Stimulated activated CD4-positive, alpha-beta T cell treated with anti-CD3 and anti-CD28 coated beads, Interleukin-15, amount 100 ng/mL, for 48 hours (primary cell): ENCODE measurements at regions not wholly inside any gene's neighbourhood (a gene's known extent, or its start where the extent isn't known, plus 50 kb on each side); places are given as distances from the start of the nearest gene placed in this dataset.
"Not testable (repeated sequence)": the region's sequence is repeated elsewhere in the genome, so short reads cannot be mapped to it uniquely, and the experiment has no call there.

Experiments
- DNase-seq, 2 donors: peaks; one replicate each; pipeline ENCODE4 v3.0.0-alpha.2; 2020; ENCODE audit warnings: low read depth in 2 of 2

DNA sequence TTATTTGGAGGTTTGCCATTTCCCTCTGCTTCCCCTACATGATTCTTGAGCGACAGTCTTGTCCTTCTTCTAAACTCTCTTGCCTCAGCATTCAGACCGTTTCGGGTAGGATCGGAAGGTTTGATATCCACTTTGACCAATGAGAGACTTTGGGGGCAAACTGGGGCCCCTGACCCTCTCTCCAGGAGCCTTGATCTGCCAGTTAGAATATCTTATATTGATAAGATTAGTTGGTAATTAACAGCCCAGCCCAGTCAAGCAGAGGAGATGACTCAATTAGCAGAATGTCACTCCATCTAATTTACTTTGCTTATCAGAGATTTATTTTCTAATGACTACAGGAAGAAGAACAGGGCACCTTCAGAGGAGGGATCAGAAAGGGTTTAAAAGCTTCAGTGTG lies 532.8 kb downstream of the XYLT1 start:
- DNase-seq = no peak

DNA sequence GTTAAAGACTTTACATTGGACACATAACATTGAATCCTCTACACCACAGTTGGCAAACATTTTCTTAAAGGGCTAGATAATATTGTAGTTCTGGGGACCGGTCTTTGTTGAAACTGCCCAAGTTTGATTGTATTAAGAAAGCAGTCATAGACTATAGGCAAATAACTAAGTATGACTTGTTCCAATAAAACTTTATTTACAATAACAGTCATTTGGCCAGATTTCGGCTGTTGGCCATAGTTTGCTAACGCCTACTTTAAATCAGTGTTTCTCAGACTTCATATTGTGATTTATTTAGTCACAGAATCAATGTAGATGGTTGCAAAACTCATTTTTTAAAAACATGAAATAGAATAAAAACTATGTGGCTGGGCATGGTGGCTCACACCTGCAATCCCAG lies 531.8 kb downstream of the XYLT1 start:
- no peak for DNase-seq

GRCh38 chr16:16940351-16940750 lies 530.4 kb downstream of the XYLT1 start:
- no peak for DNase-seq

DNA sequence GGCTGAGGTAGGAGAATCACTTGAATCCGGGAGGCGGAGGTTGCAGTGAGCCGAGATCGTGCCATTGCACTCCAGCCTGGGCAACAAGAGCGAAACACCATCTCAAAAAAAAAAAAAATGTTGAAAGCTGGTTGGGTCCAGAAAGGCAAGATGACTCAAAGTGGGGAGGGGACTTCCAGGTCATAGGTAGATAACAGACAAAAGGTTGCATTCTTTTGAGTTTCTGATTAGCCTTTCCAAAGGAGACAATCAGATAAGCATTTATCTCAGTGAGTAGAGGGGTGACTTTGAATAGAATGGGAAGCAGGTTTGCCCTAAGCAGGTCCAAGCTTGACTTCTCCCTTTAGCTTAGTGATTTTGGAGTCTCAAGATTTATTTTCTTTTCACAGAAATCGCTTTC lies 527.9 kb downstream of the XYLT1 start:
- DNase-seq = not testable (repeated sequence)

- no peak for DNase-seq
These were observed 525.6 kb downstream of the XYLT1 start for GRCh38 chr16:16945207-16945606.

DNA sequence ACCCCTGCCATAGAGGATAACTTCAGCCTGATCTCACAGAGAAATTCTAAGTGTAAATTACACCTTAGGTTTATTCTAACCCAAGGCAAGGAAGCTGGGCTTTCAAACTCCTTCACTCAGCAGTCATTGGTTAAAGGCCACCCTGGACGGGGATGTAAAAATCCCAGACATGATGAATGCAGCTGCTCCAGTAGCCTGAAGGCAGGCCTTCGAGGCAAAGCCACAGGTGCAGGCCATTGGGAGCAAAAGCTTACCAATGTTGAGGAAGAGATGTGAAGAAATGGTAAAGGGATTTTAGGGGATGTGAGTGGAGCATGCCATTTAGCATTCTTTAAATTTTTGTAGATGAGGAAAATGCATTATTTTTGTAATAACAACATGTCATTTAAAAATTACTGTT lies 514.4 kb downstream of the XYLT1 start:
- DNase-seq = no peak

- DNase-seq = no peak
These were observed 510.0 kb downstream of the XYLT1 start for GRCh38 chr16:16960785-16961184.

- DNase-seq = no peak
These were observed 504.3 kb downstream of the XYLT1 start for GRCh38 chr16:16966439-16966838.

GRCh38 chr16:16971042-16971441 lies 499.7 kb downstream of the XYLT1 start:
- no peak for DNase-seq

DNA sequence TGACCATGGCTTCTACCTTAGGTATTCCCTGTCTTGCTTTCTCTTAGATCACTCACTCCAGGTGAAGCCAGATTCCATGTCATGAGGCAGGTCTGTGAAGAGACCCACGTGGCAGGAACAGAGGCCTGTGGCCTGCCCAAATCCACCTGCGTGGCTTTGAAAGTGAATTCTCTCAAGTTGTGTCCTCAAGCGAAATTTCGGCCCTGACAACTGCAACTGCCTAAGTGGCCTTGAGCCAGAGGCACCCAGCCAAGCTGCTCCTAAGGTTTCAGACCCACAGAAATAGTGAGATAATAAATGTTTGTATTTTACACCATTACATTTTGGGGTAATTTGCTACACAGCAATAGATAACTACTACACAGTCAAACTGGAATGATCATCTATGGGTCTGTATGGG lies 497.9 kb downstream of the XYLT1 start:
- DNase-seq = no peak

DNA sequence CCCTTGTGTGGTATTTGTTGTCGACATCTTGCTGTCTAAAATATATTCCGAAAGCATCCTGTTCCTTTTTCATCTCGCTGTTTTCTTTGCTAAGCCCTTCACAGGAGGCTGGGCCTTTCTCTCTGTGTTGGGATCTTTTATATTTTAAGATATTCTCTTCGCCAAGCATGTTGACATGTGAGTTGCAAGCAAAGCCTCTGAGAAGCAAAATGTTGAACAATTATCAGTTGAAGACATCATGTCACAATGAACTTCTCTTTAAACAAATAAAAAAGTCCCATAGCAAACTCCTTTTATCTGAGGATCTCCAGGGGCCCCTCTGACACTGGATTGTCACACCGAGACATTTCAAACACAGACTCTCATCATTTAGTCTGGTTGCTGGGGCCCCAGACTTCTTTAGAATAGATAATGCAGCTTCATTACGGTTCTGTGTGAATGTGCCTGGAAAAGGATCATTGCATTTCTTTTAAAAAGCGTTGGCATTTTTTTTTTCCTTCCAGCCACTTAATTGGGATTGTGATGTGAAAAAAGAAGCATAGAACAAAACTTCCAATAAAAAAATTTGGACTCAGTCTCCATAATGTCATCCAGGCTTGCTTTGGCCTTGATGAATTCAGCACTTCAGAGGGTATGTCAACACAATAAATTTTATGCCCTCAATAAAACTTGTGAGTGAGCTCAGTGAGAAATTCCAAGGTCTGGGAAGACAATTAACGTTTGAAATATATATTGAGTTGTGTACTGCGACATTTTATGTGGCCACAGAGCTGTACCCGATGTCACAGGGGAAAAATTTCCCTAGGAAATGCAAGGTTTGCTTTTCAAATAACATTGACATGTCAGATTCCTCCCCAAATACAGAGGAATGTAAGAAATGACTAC lies 496.8 kb downstream of the XYLT1 start:
- DNase-seq = no peak

GRCh38 chr16:16982614-16983013 lies 488.1 kb downstream of the XYLT1 start:
- DNase-seq = no peak

GRCh38 chr16:16983582-16983981 lies 487.2 kb downstream of the XYLT1 start:
- no peak for DNase-seq

- not testable (repeated sequence) for DNase-seq
These were observed 486.7 kb downstream of the XYLT1 start for GRCh38 chr16:16984091-16984490.

GRCh38 chr16:16985707-16986106 lies 485.1 kb downstream of the XYLT1 start:
- DNase-seq = no peak

- DNase-seq = no peak
These were observed 481.8 kb downstream of the XYLT1 start for GRCh38 chr16:16988963-16989362.

DNA sequence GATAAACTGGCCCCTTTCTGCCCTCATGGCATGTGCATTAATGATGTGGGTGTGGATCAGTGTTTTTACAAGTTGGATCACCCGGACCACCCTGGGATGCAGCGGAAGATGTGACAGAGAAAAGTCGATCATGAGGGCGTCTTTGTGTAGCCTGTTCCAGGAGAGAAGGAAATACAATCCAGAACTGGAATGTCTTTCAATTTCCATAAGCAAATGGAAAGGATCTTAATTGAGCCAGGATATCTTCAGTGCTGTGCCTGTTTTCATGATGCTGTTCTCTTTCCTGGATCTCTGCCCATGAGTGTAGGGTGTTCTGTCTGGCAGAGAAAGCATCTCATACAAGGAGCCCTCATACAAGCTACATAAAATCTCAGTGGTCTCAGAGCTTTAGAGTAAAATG lies 481.4 kb downstream of the XYLT1 start:
- DNase-seq = no peak

GRCh38 chr16:16991711-16992110 lies 479.0 kb downstream of the XYLT1 start:
- DNase-seq = no peak

DNA sequence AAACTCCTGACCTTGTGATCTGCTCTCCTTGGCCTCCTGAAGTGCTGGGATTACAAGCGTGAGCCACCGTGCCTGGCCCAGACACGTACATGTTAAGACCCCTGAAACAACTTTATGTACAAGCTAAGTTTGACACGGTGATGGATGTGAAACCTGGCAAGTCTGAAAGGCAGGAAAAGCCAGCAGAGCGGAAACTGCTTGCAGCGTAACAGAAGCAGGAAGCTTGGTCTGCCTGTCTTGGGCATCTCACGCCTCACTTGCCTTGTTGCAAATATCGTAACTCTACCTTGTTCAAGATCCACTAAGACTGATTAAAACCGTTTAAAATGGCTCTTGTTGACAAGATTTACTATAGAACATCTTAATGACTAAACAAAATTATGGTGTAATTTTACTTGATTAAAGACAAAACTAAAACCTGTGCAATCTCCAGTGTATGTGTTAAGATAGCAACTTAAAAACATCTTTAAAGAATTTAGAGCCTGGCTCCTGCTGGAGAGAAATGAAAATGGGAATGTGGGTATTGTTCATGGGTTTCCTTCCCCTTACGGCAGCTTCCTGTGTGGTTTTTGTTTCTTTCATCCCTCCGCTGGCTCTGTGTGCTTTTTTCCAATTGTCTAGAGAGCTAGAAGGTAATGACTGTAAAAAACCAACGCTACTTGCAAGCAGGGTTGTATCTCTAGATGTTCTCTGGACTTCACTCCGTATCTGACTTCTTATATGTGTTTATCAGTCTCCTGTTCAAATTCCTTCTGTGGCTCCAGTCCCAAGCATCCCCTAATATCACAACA lies 477.6 kb downstream of the XYLT1 start:
- no peak for DNase-seq

GRCh38 chr16:16994831-16995230 lies 475.9 kb downstream of the XYLT1 start:
- no peak for DNase-seq

GRCh38 chr16:16996827-16997226 lies 473.9 kb downstream of the XYLT1 start:
- DNase-seq = no peak

DNA sequence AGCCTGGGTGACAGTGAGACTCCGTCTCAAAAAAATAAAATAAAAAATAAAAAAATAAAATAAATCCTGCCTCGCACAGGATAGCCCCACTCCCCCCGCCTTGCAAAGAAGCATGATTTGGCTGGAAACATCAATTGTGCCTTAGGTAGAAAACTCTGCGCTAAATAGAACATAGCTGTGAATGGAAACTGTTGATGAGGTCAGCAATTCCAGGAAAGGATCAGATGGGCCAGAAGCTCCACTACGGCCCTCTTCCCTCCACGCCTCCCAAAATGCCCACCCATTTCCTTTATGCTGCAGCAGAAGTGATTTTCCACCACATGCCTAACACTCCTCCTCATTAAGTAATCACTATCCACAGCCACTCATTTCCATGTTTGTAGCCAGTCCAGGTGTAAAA lies 473.4 kb downstream of the XYLT1 start:
- DNase-seq = no peak

- no peak for DNase-seq
These were observed 469.3 kb downstream of the XYLT1 start for GRCh38 chr16:17001471-17001870.
